Fibroblast of lung (primary cell): ENCODE measurements at regions not wholly inside any gene's neighbourhood (a gene's known extent, or its start where the extent isn't known, plus 50 kb on each side); places are given as distances from the start of the nearest gene placed in this dataset.

Experiments
- DNase-seq, 2 donors: peaks; one replicate each; pipeline versions ENCODE4 v3.0.0 to v3.0.0-alpha.2; 2010; ENCODE audit warnings: low read depth in 2 of 2
- H2AFZ ChIP-seq: 2 replicates; pipeline ENCODE4 v1.5.1; 2012; ENCODE audit warnings: low read length, control low read depth, inconsistent platforms
- H3K27ac ChIP-seq: 2 replicates; pipeline ENCODE4 v1.5.1; 2011; ENCODE audit warnings: low read length, control low read depth; ENCODE audit not compliant: insufficient read depth
- H3K27me3 ChIP-seq: 2 replicates; pipeline ENCODE4 v1.5.1; 2011; ENCODE audit warnings: mild to moderate bottlenecking, low read length; ENCODE audit not compliant: control insufficient read depth, insufficient read depth
- H3K36me3 ChIP-seq: 2 replicates; pipeline ENCODE4 v1.5.1; 2011; ENCODE audit warnings: low read length; ENCODE audit not compliant: control insufficient read depth, insufficient read depth
- H3K4me1 ChIP-seq: 2 replicates; pipeline ENCODE4 v1.5.1; 2011; ENCODE audit warnings: low read length; ENCODE audit not compliant: control insufficient read depth, insufficient read depth; ENCODE audit errors: extremely low read depth
- H3K4me2 ChIP-seq: 2 replicates; pipeline ENCODE4 v1.5.1; 2011; ENCODE audit warnings: low read length, control low read depth; ENCODE audit not compliant: insufficient read depth; ENCODE audit errors: extremely low read depth
- H3K4me3 ChIP-seq, 4 experiments: fragments of 200-600 bp in 1 of 4; sonication (generic) in 1 of 4; replicated peaks in 1 of 4; 2 replicates each; pipeline ENCODE4 v1.5.1; 2011 to 2016; ENCODE audit warnings: low read length in 4 of 4, low read depth in 3 of 4, mild to moderate bottlenecking in 3 of 4, control low read depth in 2 of 4, inconsistent platforms in 1 of 4, mixed read lengths in 1 of 4; ENCODE audit not compliant: insufficient read depth in 1 of 4; ENCODE audit errors: control extremely low read depth in 1 of 4
- H3K79me2 ChIP-seq: 2 replicates; pipeline ENCODE4 v1.5.1; 2012; ENCODE audit warnings: mild to moderate bottlenecking, low read length, inconsistent platforms; ENCODE audit not compliant: control insufficient read depth, insufficient read depth
- H3K9ac ChIP-seq: 2 replicates; pipeline ENCODE4 v1.5.1; 2011; ENCODE audit warnings: mild to moderate bottlenecking, low read length, control low read depth; ENCODE audit not compliant: insufficient read depth
- H3K9me3 ChIP-seq: 2 replicates; pipeline ENCODE4 v1.5.1; 2012; ENCODE audit warnings: low read depth, low read length; ENCODE audit not compliant: control insufficient read depth, insufficient read depth
- H4K20me1 ChIP-seq: 2 replicates; pipeline ENCODE4 v1.5.1; 2011; ENCODE audit warnings: low read length; ENCODE audit not compliant: control insufficient read depth, insufficient read depth; ENCODE audit errors: extremely low read depth
- EZH2 ChIP-seq: IDR thresholded peaks from 2 replicates; pipeline ENCODE4 v1.5.1; 2012; ENCODE audit warnings: low read length, control low read depth, mild to moderate bottlenecking; ENCODE audit errors: missing control alignments
- TF ChIP-seq, protein P1 (sequence below), 2 donors: IDR thresholded peaks in 1 of 2; conservative IDR thresholded peaks in 1 of 2; 1 replicate in 1 of 2; 2 replicates in 1 of 2; pipeline ENCODE4 v1.5.1; 2011 to 2012; ENCODE audit warnings: low read length in 2 of 2, control low read depth in 1 of 2, inconsistent platforms in 1 of 2, low read depth in 1 of 2, mild to moderate bottlenecking in 1 of 2

DNA sequence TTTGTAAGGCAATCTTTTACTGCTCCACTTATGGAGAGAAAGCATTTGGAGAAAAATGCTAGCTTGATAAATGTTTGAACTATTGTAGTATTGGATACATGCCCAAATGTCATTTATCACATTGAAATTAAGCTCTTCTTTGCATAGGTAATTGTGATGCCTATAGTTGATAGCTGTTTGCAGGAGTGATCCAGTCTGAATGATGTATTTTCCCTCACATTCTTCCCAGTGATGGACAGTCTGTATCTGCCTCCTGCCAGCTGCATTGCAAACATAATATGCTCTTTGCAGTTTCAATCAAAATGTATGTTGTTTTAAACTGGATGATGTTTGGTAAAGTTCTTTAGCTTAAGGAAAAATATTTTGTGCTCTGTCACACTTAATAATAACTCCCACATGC lies 89.8 kb downstream of the EDNRB start:
- Histone ChIP-seq H3K36me3 (no peaks in the 10 kb centered on the region), H3K27ac (no peak overlapping the region)

DNA sequence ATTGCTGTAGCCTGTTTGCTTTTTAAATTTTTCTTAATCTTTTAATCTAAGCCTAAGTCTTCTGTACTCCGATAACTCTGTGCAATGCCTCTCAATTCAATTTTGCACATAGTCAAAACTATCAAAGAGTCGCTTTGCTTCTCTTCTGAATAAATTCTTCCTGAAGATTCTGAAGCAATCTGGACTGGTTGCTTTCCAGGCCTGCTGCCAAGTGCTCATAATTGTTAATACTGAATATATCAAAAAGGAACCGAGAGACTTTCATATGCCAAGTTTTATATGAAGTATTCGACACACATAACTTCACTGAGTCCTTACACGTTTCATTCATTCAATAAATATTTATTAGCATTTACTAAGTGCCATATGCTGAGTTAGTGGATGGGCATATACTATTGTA lies 91.3 kb downstream of the EDNRB start:
- Histone ChIP-seq H3K36me3 (no peaks in the 10 kb centered on the region), H3K27me3 (no peaks in the 10 kb centered on the region), H3K9me3 (no peaks in the 10 kb centered on the region), H3K9ac (no peak overlapping the region), H2AFZ (no peak overlapping the region), H3K79me2 (no peaks in the 10 kb centered on the region), H3K4me2 (no peak overlapping the region), H4K20me1 (no peaks in the 10 kb centered on the region), H3K4me1 (no peaks in the 10 kb centered on the region), H3K4me3 (no peak overlapping the region), H3K27ac (no peak overlapping the region)
- TF ChIP-seq, protein P1, sequence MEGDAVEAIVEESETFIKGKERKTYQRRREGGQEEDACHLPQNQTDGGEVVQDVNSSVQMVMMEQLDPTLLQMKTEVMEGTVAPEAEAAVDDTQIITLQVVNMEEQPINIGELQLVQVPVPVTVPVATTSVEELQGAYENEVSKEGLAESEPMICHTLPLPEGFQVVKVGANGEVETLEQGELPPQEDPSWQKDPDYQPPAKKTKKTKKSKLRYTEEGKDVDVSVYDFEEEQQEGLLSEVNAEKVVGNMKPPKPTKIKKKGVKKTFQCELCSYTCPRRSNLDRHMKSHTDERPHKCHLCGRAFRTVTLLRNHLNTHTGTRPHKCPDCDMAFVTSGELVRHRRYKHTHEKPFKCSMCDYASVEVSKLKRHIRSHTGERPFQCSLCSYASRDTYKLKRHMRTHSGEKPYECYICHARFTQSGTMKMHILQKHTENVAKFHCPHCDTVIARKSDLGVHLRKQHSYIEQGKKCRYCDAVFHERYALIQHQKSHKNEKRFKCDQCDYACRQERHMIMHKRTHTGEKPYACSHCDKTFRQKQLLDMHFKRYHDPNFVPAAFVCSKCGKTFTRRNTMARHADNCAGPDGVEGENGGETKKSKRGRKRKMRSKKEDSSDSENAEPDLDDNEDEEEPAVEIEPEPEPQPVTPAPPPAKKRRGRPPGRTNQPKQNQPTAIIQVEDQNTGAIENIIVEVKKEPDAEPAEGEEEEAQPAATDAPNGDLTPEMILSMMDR (conservative IDR thresholded peaks at IDR 0.05 in 1 of 2, IDR thresholded peaks at IDR 0.05 in 1 of 2; ENCODE audit: low read depth in 1 of 2, low read length in 2 of 2) = no peak
- no peak for TF ChIP-seq EZH2
- peak in 1 of 2 donors; percentile 39 for DNase-seq

More for the DNA sequence above, 89.8 kb downstream of the EDNRB start:
- no peaks in the 10 kb centered on the region for H4K20me1 ChIP-seq
- TF ChIP-seq EZH2 = no peak
- TF ChIP-seq, protein P1 (conservative IDR thresholded peaks at IDR 0.05 in 1 of 2, IDR thresholded peaks at IDR 0.05 in 1 of 2; ENCODE audit: low read depth in 1 of 2, low read length in 2 of 2) = no peak
- no peaks in the 10 kb centered on the region for H3K79me2 ChIP-seq
- H3K4me2 ChIP-seq = no peak overlapping the region
- no peaks in the 10 kb centered on the region for H3K27me3 ChIP-seq
- no peak overlapping the region for H2AFZ ChIP-seq
- DNase-seq = no peak
- no peaks in the 10 kb centered on the region for H3K9me3 ChIP-seq
- no peak overlapping the region for H3K9ac ChIP-seq
- no peaks in the 10 kb centered on the region for H3K4me1 ChIP-seq
- no peak overlapping the region for H3K4me3 ChIP-seq

DNA sequence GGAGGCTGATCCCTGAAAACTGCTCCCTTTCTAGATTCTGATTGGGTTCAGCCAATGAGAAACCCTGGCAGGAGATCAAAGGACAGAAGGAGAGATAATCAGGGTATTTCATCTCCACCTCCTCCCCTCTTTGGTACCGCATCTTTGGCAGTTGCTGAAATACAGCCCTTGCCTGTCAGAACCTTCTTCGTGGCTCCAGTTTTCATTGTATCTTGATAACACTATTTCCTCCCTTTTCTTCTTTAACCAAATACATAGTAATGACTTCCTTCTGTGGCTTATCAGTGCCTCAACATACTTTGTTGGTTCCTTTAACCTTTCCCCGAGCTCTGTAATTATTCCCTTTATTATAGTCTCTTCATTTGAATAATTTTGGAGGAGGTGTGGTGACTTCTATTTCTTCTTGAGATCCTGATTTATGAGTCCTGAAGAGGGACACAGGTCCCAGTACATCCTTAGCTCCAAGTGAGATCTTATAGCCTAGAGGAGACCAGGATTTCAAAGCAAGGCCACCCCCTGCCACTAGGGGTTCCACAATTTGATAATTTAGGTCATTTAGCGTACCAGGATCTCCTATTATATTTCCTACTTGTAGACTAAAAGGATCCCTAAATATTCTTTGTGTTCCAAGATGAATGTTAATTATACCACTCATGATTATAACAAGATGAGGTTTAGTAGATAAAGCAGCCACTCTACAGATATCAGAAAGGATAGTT lies 98.0 kb downstream of the EDNRB start:
- Histone ChIP-seq H3K4me1 (no peaks in the 10 kb centered on the region), H2AFZ (no peak overlapping the region), H4K20me1 (no peaks in the 10 kb centered on the region), H3K27ac (no peak overlapping the region), H3K27me3 (no peaks in the 10 kb centered on the region), H3K4me2 (no peak overlapping the region), H3K36me3 (no peaks in the 10 kb centered on the region), H3K9me3 (no peaks in the 10 kb centered on the region), H3K79me2 (no peaks in the 10 kb centered on the region), H3K9ac (no peak overlapping the region), H3K4me3 (no peak overlapping the region)
- DNase-seq = no peak
- no peak for TF ChIP-seq EZH2
